HG02970 (cell line): ENCODE measurements at regions not wholly inside any gene's neighbourhood (a gene's known extent, or its start where the extent isn't known, plus 50 kb on each side); places are given as distances from the start of the nearest gene placed in this dataset.

ENCODE experiments used
- ATAC-seq: cut with Tn5 transposase; IDR thresholded peaks from one replicate; pipeline ENCODE4 v1.9.1; 2021; ENCODE audit warnings: mild to moderate bottlenecking, moderate library complexity, moderate number of reproducible peaks; ENCODE audit not compliant: unreplicated experiment, low FRiP score

- ATAC-seq = no peak
Observed at GRCh38 chr2:156695020-156695419, 258.8 kb downstream of the GPD2 start.

- no peak for ATAC-seq
Observed at GRCh38 chr2:156695595-156695994, 259.4 kb downstream of the GPD2 start.

GRCh38 chr2:156697906-156698305 lies 261.7 kb downstream of the GPD2 start:
- no peak for ATAC-seq

- ATAC-seq = no peak
Observed at GRCh38 chr2:156700681-156701080, 264.5 kb downstream of the GPD2 start.

- ATAC-seq = no peak
Observed at GRCh38 chr2:156702541-156702940, 266.4 kb downstream of the GPD2 start.

GRCh38 chr2:156703642-156704041 lies 267.5 kb downstream of the GPD2 start:
- ATAC-seq = no peak

- no peak for ATAC-seq
Observed at GRCh38 chr2:156704132-156704531, 268.0 kb downstream of the GPD2 start.

- ATAC-seq = no peak
Observed at GRCh38 chr2:156704617-156705016, 268.4 kb downstream of the GPD2 start.

- ATAC-seq = no peak
Observed at GRCh38 chr2:156706576-156706975, 270.4 kb downstream of the GPD2 start.

- ATAC-seq = no peak
Observed at GRCh38 chr2:156708051-156708450, 271.9 kb downstream of the GPD2 start.

- no peak for ATAC-seq
Observed at GRCh38 chr2:156709091-156709490, 272.9 kb downstream of the GPD2 start.

- no peak for ATAC-seq
Observed at GRCh38 chr2:156719036-156719435, 282.9 kb downstream of the GPD2 start.

- no peak for ATAC-seq
Observed at GRCh38 chr2:156727867-156728266, 291.7 kb downstream of the GPD2 start.

- no peak for ATAC-seq
Observed at GRCh38 chr2:156728328-156728727, 292.1 kb downstream of the GPD2 start.

- ATAC-seq = no peak
Observed at GRCh38 chr2:156731506-156731905, 295.3 kb downstream of the GPD2 start.

GRCh38 chr2:156736950-156737349 lies 300.8 kb downstream of the GPD2 start:
- no peak for ATAC-seq

GRCh38 chr2:156739301-156739700 lies 303.1 kb downstream of the GPD2 start:
- ATAC-seq = no peak

GRCh38 chr2:156745619-156746018 lies 309.4 kb downstream of the GPD2 start:
- ATAC-seq = no peak

GRCh38 chr2:156748221-156748620 lies 312.0 kb downstream of the GPD2 start:
- no peak for ATAC-seq

GRCh38 chr2:156752042-156752441 lies 315.9 kb downstream of the GPD2 start:
- no peak for ATAC-seq

- ATAC-seq = no peak
Observed at GRCh38 chr2:156753766-156754165, 317.6 kb downstream of the GPD2 start.

GRCh38 chr2:156756516-156756915 lies 320.3 kb downstream of the GPD2 start:
- ATAC-seq = no peak

- ATAC-seq = no peak
Observed at GRCh38 chr2:156763174-156763573, 327.0 kb downstream of the GPD2 start.
